Thoracic aorta (tissue), 2 donors: ENCODE measurements at regions not wholly inside any gene's neighbourhood (a gene's known extent, or its start where the extent isn't known, plus 50 kb on each side); places are given as distances from the start of the nearest gene placed in this dataset.

Source experiments
- ATAC-seq: fragments of 150-250 bp; one replicate; pipeline ENCODE4 v1.8.0; 2017; ENCODE audit warnings: low read depth; ENCODE audit not compliant: insufficient number of reproducible peaks, low FRiP score
- DNase-seq: peaks from one replicate; pipeline ENCODE4 v3.0.0-alpha.2; 2020; ENCODE audit warnings: low spot score
- H3K27ac ChIP-seq, 2 donors: fragments of 200-600 bp; sonication (generic); 1 replicate in 1 of 2; 2 replicates in 1 of 2; pipeline ENCODE4 v1.5.1; 2016; ENCODE audit warnings: mild to moderate bottlenecking in 2 of 2, moderate library complexity in 2 of 2
- H3K27me3 ChIP-seq: fragments of 200-600 bp; sonication (generic); replicated peaks from 2 replicates; pipeline ENCODE4 v1.6.0; 2016; ENCODE audit warnings: mild to moderate bottlenecking; ENCODE audit not compliant: insufficient read depth
- H3K36me3 ChIP-seq: fragments of 200-600 bp; sonication (generic); one replicate; pipeline ENCODE4 v1.5.1; 2016
- H3K4me1 ChIP-seq, 2 donors: fragments of 200-600 bp; sonication (generic); 1 replicate in 1 of 2; 2 replicates in 1 of 2; pipeline versions ENCODE4 v1.5.1 to v1.6.0; 2016; ENCODE audit warnings: low read depth in 2 of 2, mild to moderate bottlenecking in 1 of 2; ENCODE audit not compliant: control insufficient read depth in 1 of 2
- H3K4me3 ChIP-seq: fragments of 200-600 bp; sonication (generic); 2 replicates; pipeline ENCODE4 v1.5.1; 2016; ENCODE audit warnings: mild to moderate bottlenecking
- H3K9me3 ChIP-seq: fragments of 200-600 bp; sonication (generic); 2 replicates; pipeline ENCODE4 v1.5.1; 2016
- CTCF ChIP-seq: fragments of 200-600 bp; sonication (generic); IDR thresholded peaks from one replicate; pipeline ENCODE4 v1.5.1; 2019; ENCODE audit warnings: antibody characterized with exemption

DNA sequence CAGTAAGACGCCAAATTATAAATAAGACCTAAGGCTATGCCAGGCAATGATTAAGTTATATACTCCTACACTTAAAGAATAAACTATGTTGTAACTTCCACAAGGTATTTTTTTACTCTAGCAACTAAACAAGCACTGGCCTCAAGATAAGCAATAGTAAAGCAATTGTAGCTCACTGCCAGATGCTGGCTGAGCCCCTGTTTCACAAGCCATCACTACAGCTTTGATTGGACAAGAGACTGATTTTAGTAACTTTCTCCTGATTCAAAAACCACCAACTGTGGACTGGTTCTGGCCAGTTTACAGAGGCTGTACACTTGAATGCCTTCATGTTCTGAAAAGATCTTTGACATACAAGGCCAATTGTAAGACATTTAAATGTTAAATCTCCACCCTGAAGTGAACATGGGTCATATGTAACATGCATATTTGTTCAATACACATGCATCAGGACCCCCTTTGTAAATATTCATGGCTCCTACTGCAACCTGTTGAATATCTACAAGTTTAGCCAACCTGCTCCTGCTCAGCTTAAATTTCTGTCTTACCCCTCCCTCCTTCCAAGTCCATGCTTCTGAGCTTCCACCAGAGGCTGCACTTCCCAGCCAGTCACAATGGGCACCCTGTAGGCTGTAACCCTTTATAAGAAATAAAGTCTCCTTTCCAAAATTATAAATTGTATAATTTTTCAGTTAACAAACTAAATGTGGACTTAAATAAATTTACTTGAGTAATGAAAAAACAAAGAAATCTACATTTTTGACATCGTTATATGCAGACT, 423.6 kb downstream of the ANKRD50 start:
- Histone ChIP-seq H3K36me3 (no peaks in the 10 kb centered on the region), H3K4me3 (no peak overlapping the region), H3K27me3 (no peaks in the 10 kb centered on the region), H3K27ac (no peak overlapping the region), H3K4me1 (no peaks in the 10 kb centered on the region), H3K9me3 (no peaks in the 10 kb centered on the region)
- no peak for ATAC-seq
- DNase-seq, result no peak
- TF ChIP-seq CTCF, result no peak

DNA sequence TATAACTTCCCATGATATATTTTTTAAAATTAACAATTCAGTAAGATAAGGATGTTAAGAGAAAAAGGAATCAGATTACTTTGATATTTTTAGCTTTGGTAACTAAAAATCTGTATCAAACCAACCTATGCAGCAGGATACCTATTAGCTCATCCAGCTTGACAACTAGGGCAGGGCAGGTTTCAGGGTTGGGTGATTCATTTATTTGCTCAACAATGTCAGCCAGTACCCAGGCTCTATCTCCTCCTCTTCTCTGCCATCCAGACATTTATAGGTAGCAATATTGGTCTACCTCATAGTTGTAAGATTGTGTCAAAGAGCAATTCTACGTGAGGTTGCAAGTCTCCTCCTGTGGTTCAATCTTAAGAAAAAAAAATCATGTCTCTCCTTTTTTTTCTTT, 421.9 kb downstream of the ANKRD50 start:
- Histone ChIP-seq H3K27me3 (no peaks in the 10 kb centered on the region), H3K27ac (no peak overlapping the region), H3K36me3 (no peaks in the 10 kb centered on the region), H3K4me3 (no peak overlapping the region), H3K9me3 (no peaks in the 10 kb centered on the region), H3K4me1 (no peaks in the 10 kb centered on the region)
- TF ChIP-seq CTCF, result no peak
- ATAC-seq (no peak), DNase-seq (no peak)

- Histone ChIP-seq H3K36me3 (no peaks in the 10 kb centered on the region), H3K9me3 (no peaks in the 10 kb centered on the region), H3K27ac (no peak overlapping the region), H3K27me3 (no peaks in the 10 kb centered on the region), H3K4me1 (no peaks in the 10 kb centered on the region), H3K4me3 (no peak overlapping the region)
- ATAC-seq (no peak), DNase-seq (no peak)
- TF ChIP-seq CTCF, result no peak
Measured at GRCh38 chr4:124295413-124295812, 417.1 kb downstream of the ANKRD50 start.

GRCh38 chr4:124304941-124305340, 407.6 kb downstream of the ANKRD50 start:
- Histone ChIP-seq H3K4me1 (peaks cover 2 to 23% of the 10 kb centered on the region in 2 donors), H3K36me3 (no peaks in the 10 kb centered on the region), H3K9me3 (no peaks in the 10 kb centered on the region), H3K27ac (no peak overlapping the region), H3K27me3 (no peaks in the 10 kb centered on the region), H3K4me3 (no peak overlapping the region)
- ATAC-seq, result no peak
- no peak for TF ChIP-seq CTCF
- no peak for DNase-seq

DNA sequence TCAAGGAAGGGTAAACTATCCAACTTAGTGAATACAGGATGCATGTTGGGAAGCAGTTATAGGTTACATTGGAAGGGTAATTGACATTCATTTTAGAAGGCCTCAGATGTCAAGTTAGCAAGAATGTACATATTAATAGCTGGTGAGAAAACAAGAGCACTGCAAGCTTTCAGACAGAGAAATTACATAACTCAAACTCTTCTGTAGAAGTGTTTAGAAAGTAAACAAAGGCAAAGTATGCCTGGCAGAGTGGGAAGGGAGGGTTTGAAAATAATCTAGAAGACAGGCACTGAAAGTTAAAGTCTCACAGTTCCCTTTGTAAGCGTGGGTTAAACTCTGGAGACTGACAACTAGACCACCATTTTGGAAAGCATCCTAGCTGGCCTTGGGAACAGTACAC, 406.2 kb downstream of the ANKRD50 start:
- ATAC-seq, result no peak
- no peaks in the 10 kb centered on the region for H3K36me3 ChIP-seq

More for the DNA sequence above, 406.2 kb downstream of the ANKRD50 start:
- TF ChIP-seq CTCF, result no peak
- no peak for DNase-seq
- peaks cover 2 to 23% of the 10 kb centered on the region in 2 donors for H3K4me1 ChIP-seq
- no peak overlapping the region for H3K27ac ChIP-seq
- H3K9me3 ChIP-seq, result no peaks in the 10 kb centered on the region
- H3K27me3 ChIP-seq, result no peaks in the 10 kb centered on the region
- H3K4me3 ChIP-seq, result no peak overlapping the region
